RWPE1 (cell line): ENCODE measurements at regions not wholly inside any gene's neighbourhood (a gene's known extent, or its start where the extent isn't known, plus 50 kb on each side); places are given as distances from the start of the nearest gene placed in this dataset.
"Not testable (repeated sequence)": the region's sequence is repeated elsewhere in the genome, so short reads cannot be mapped to it uniquely, and the experiment has no call there.

ENCODE experiments used
- CTCF ChIA-PET: fragments of 350-600 bp; sonication (Branson Sonifier 250); formaldehyde crosslinking; extraction: SDS; loops from one replicate; lab custom pipeline; 2021; lab: Yijun Ruan, JAX
- POLR2A ChIA-PET: fragments of 400-600 bp; formaldehyde crosslinking; extraction: SDS; loops from one replicate; lab custom pipeline; 2020; ENCODE audit warnings: antibody characterized with exemption; ENCODE audit not compliant: low non-redundant PET; lab: Yijun Ruan, JAX
- DNase-seq: peaks from one replicate; pipeline ENCODE4 v3.0.0; 2012; ENCODE audit warnings: low spot score
- H3K27ac ChIP-seq: fragments of 450-650 bp; 2 replicates; pipeline ENCODE4 v1.5.1; 2017
- CTCF ChIP-seq: fragments of 450-650 bp; conservative IDR thresholded peaks from 2 replicates; pipeline ENCODE4 v1.5.1; 2017; ENCODE audit warnings: low read depth, mild to moderate bottlenecking

- no peak overlapping the region for H3K27ac ChIP-seq
- CTCF ChIA-PET: interaction anchor here (0.6 kb wide), 1 partner anchor 1276 kb away, joined by 7 read pairs; no protein-coding TSS in a partner anchor
- no peak for TF ChIP-seq CTCF
- POLR2A ChIA-PET: no interaction called here
- no peak for DNase-seq
These were observed 662.2 kb upstream of the CTNND2 start for GRCh38 chr5:12566441-12566840.

- POLR2A ChIA-PET: no interaction called here
- TF ChIP-seq CTCF: no peak
- no peak for DNase-seq
- CTCF ChIA-PET: no interaction called here
- H3K27ac ChIP-seq: no peak overlapping the region
These were observed 652.8 kb upstream of the CTNND2 start for GRCh38 chr5:12557012-12557411.

- TF ChIP-seq CTCF: no peak
- ChIA-PET POLR2A (no interaction called here), CTCF (no interaction called here)
- no peak for DNase-seq
- H3K27ac ChIP-seq: no peak overlapping the region
These were observed 621.9 kb upstream of the CTNND2 start for GRCh38 chr5:12526113-12526512.

GRCh38 chr5:12522116-12522515, 617.9 kb upstream of the CTNND2 start:
- DNase-seq: peak; percentile 24
- H3K27ac ChIP-seq: no peak overlapping the region
- TF ChIP-seq CTCF: no peak
- CTCF ChIA-PET: no interaction called here
- POLR2A ChIA-PET: no interaction called here

- POLR2A ChIA-PET, CTCF ChIA-PET, H3K27ac ChIP-seq, DNase-seq: not testable (repeated sequence)
These were observed 600.7 kb upstream of the CTNND2 start for GRCh38 chr5:12504983-12505382.

GRCh38 chr5:12488161-12488560, 583.9 kb upstream of the CTNND2 start:
- no peak for TF ChIP-seq CTCF
- H3K27ac ChIP-seq: no peak overlapping the region
- CTCF ChIA-PET: no interaction called here
- POLR2A ChIA-PET: no interaction called here
- DNase-seq: no peak

GRCh38 chr5:12480487-12480886, 576.2 kb upstream of the CTNND2 start:
- H3K27ac ChIP-seq: no peak overlapping the region
- no peak for TF ChIP-seq CTCF
- no peak for DNase-seq
- CTCF ChIA-PET: interaction anchor here (0.6 kb wide), 1 partner anchor 1141 kb away, joined by 3 read pairs; no protein-coding TSS in a partner anchor
- POLR2A ChIA-PET: no interaction called here
